Rectal smooth muscle tissue (tissue), 1 donor: ENCODE measurements at regions not wholly inside any gene's neighbourhood (a gene's known extent, or its start where the extent isn't known, plus 50 kb on each side); places are given as distances from the start of the nearest gene placed in this dataset.

Source experiments
- H3K27ac ChIP-seq: one replicate; pipeline ENCODE4 v1.7.0; 2013; ENCODE audit warnings: low read depth, low read length, inconsistent platforms
- H3K27me3 ChIP-seq: one replicate; pipeline ENCODE4 v1.7.0; 2013; ENCODE audit warnings: low read length; ENCODE audit not compliant: control insufficient read depth, insufficient read depth
- H3K36me3 ChIP-seq: one replicate; pipeline ENCODE4 v1.7.0; 2013; ENCODE audit warnings: low read length; ENCODE audit not compliant: control insufficient read depth, insufficient read depth
- H3K4me1 ChIP-seq: one replicate; pipeline ENCODE4 v1.7.0; 2013; ENCODE audit warnings: low read length; ENCODE audit not compliant: control insufficient read depth, insufficient read depth
- H3K4me3 ChIP-seq: one replicate; pipeline ENCODE4 v1.7.0; 2013; ENCODE audit warnings: low read length
- H3K9ac ChIP-seq: one replicate; pipeline ENCODE4 v1.7.0; 2013; ENCODE audit warnings: low read length

DNA sequence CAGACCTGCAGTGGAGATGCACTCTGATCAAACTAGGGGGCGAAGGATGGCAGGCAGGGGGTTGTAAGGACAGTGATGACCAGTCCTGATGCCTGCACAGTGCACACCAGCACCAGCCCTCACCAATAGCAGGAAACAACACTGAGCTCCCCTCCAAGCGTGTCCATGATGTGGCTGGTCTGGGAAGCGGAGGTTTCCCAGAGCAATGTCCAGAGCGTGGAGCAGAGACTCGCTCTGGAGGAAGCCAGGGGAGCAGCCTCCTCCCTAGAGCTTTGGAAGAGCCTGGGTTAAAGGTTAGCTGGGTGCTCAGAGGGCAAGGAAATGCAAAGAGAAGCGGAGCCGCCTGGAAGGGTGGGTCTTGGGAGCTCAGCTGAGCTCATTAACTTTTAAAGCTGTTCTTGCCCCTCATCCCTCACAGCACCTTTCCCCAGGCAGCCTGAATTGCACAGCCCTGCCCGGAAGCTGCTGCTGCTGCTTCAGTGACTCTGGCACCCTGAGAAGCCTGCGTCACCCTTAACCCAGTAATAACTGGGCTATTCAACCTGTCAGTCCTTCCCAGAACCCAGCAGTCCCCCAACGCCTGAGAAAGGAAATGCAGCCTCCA, 162.2 kb upstream of the RAB4A start:
- no peaks in the 10 kb centered on the region for H3K36me3 ChIP-seq
- no peaks in the 10 kb centered on the region for H3K27me3 ChIP-seq
- H3K4me3 ChIP-seq: no peak overlapping the region
- peak overlapping the region; percentile 63 for H3K27ac ChIP-seq
- peaks cover 12% of the 10 kb centered on the region for H3K4me1 ChIP-seq
- H3K9ac ChIP-seq: no peak overlapping the region

DNA sequence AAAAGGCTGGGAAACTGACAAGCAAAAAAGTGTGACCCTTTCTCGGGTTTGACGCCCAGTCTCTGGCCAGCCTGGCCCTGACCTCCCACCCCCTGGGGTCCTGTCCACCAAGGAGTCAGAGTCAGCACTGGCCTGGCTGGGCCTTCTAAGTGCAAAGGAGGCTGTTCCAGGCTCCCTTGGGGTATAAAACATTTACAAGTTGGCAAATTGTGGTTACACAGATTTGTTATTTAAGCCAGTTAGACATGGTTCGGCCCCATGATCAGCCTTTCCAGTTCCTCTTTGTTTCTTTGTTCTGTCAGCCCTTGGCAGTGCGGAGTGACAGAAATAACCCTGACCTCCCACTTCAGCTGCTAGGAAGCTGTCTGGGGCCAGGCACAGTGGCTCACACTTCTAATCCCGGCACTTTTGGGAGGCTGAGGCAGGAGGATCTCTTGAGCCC, 161.6 kb upstream of the RAB4A start:
- H3K4me3 ChIP-seq: no peak overlapping the region
- no peaks in the 10 kb centered on the region for H3K36me3 ChIP-seq
- no peaks in the 10 kb centered on the region for H3K27me3 ChIP-seq
- H3K27ac ChIP-seq: peak overlapping the region; percentile 63
- no peak overlapping the region for H3K9ac ChIP-seq
- peaks cover 18% of the 10 kb centered on the region for H3K4me1 ChIP-seq

- Histone ChIP-seq H3K27me3 (no peaks in the 10 kb centered on the region), H3K4me1 (peaks cover 26% of the 10 kb centered on the region), H3K4me3 (no peak overlapping the region), H3K9ac (no peak overlapping the region), H3K27ac (no peak overlapping the region), H3K36me3 (no peaks in the 10 kb centered on the region)
These were observed 159.9 kb upstream of the RAB4A start for GRCh38 chr1:229110986-229111385.

DNA sequence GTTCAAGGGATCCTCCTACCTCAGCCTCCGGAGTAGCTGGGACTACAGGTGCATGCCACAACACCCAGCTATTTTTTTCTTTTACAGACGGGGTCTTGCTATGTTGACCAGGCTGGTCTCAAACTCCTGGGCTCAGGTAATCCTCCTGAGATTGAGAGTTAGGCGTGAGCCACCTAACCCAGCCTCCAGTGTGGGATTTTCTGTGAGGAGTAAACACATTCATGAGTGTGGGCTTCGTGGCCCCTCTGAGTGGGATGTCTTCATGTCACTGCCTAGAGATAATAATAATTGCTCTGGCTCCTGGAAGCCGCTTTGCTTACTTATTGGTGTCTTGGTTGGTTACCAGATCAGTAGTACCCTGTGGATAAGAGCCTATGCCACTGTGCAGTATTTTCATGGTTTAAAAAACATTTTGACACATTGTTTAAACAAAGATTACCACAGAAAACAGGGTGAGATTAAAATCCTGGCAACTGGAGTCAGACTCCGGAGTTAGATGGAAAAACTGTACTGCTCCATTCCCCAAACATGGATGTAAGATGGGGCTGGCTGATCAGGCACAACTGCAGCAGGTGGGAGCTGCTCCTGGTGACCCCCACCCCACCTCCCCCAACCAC, 159.1 kb upstream of the RAB4A start:
- Histone ChIP-seq H3K4me1 (peaks cover 32% of the 10 kb centered on the region), H3K27ac (no peak overlapping the region), H3K36me3 (no peaks in the 10 kb centered on the region), H3K27me3 (no peaks in the 10 kb centered on the region), H3K4me3 (no peak overlapping the region), H3K9ac (no peak overlapping the region)

DNA sequence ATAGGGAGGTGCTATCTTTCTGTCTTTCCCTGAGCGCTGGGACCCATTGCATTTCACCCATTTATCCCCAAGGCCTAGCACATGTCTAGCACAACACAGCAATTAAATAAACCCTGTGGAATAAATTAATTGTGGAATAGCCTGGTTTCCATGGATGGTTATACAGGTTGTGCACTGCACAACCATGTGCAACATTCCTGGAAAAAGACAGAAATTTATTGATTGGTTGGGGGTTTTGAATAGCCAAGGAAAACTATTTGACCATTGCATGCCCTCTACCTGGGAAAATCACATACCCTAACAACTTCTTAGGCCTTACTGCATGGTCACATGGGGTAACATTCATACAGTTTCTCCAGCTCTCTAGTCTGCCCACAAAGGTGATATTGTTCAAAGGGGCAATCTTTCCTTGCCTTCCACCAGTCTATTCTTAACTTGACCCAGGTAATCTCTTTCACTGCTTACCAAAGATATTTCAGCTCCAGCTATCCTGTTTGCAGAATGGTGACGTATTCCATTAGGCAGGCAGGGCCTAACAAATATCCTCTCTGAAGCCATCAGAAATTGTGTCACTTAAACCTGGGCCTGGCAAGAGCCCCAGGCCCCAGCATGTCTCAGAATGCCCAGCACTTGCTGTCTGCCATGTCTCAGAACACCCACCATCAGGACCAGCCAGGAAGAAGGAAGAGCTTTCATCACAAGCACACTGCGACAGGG, 157.9 kb upstream of the RAB4A start:
- Histone ChIP-seq H3K27ac (no peak overlapping the region), H3K4me3 (no peak overlapping the region), H3K9ac (no peak overlapping the region), H3K36me3 (no peaks in the 10 kb centered on the region), H3K4me1 (peaks cover 38% of the 10 kb centered on the region), H3K27me3 (no peaks in the 10 kb centered on the region)

GRCh38 chr1:229114315-229114714, 156.6 kb upstream of the RAB4A start:
- Histone ChIP-seq H3K4me1 (peaks cover 28% of the 10 kb centered on the region), H3K27me3 (no peaks in the 10 kb centered on the region), H3K27ac (peak overlapping the region; percentile 70), H3K9ac (no peak overlapping the region), H3K4me3 (no peak overlapping the region), H3K36me3 (no peaks in the 10 kb centered on the region)

DNA sequence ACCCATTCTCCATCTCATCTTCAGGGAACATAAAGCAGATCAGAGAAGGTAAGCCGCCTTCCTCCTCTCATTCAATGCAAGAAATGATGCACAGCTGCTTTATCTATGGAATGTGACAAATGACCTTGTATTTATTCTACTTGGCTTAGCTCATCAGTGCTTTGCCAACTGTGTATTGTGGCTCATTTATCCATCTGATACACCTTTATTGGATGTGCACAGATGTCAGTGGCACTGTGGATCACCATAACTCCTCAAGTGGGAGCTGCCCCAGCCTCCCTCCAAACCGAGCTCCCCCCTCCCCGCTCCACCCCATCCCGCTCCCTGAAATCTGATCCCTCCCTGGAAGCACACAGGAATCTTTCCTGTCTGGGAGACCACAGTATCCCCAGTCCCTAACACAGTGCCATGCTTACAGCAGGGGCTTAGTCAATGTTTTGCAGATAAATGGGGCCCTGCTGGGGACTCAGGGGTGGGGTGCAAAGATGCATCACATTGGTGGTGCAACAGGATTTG, 156.0 kb upstream of the RAB4A start:
- Histone ChIP-seq H3K4me1 (peaks cover 27% of the 10 kb centered on the region), H3K27me3 (no peaks in the 10 kb centered on the region), H3K4me3 (no peak overlapping the region), H3K36me3 (no peaks in the 10 kb centered on the region), H3K9ac (no peak overlapping the region), H3K27ac (peak overlapping the region; percentile 70)

- peak overlapping the region; percentile 89 for H3K27ac ChIP-seq
- H3K36me3 ChIP-seq: no peaks in the 10 kb centered on the region
These were observed 154.8 kb upstream of the RAB4A start for GRCh38 chr1:229116114-229116513.

DNA sequence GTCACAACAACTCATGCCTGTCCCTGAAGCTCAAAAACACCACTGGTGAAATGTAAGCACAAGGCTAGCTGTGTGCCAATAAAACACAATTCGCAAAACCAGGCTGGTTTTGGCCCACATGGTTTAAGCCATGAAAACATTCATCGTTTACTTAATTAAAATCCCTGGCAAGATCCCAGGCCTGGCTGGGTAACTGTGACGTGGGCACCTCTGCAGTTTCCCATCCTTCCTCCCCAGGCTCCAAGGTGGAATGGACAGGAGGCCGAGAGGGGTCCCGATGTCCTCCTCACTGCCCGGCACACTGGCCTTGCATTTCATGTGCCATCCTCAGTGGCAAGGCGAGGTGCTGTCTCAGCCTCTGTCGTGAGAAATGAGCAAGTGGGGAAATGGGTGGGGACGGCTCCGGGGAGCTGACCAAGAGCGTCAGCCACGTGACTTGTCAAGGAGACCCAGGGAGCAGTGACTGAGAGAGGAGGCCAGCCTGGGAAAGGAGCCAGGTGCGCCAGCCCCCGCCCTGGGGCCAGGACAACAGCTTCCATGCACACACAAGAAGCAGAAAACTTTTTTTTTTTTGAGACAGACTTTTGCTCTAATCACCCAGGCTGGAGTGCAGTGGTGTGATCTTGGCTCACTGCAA, 153.1 kb upstream of the RAB4A start:
- Histone ChIP-seq H3K27me3 (no peaks in the 10 kb centered on the region), H3K36me3 (no peaks in the 10 kb centered on the region), H3K9ac (no peak overlapping the region), H3K4me3 (no peak overlapping the region), H3K27ac (peak overlapping the region; percentile 89), H3K4me1 (peaks cover 27% of the 10 kb centered on the region)

More at GRCh38 chr1:229116114-229116513, 154.8 kb upstream of the RAB4A start:
- Histone ChIP-seq H3K4me3 (no peak overlapping the region), H3K27me3 (no peaks in the 10 kb centered on the region), H3K9ac (no peak overlapping the region), H3K4me1 (peaks cover 27% of the 10 kb centered on the region)

DNA sequence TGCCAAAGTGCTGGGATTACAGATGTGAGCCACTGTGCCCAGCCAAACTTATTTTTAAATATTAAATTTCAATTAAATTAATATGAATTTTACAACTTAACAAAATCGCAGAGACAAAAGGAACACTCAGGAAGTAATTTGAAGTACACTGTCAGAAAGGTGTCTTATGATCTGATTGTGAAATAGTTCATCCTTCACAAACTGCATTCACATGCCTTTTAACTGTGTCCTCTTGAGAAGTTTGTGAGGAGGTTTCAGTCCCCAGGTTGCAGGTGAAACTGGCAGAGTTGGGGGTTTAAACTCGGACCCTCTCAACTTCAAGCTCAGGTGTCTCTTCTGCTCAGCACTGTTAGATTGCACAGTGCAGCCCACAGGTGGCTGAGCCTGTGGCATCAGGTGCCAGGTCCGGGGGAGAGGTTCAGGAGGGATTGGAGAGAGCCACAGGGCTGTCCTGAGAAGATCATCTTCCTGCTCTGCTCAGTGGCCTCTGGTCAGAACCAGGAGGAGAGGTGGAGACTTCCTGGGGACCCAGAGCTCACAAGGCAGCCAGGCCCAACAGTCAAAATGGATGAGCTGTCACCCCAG, 152.3 kb upstream of the RAB4A start:
- no peak overlapping the region for H3K27ac ChIP-seq

DNA sequence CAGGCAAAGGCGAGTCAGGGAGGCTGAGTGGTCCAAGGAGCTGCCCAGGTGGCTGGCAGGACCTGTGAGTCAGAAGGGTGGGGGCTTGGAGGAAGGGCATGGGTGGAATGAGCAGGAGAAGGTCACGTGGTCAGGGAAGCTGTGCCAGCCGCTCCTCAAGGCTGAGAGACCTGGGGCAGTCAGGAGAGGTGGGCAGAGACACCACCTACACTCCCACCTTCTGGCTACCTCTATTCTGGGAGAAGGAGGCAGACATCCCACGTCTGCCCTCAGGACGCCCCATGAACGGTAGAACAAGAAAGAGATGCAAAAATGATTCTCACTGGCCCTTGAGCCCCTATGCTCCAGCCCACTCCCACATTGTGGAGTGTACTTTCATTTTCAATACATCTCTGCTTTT, 151.8 kb upstream of the RAB4A start:
- no peak overlapping the region for H3K27ac ChIP-seq
- no peaks in the 10 kb centered on the region for H3K27me3 ChIP-seq
- no peaks in the 10 kb centered on the region for H3K36me3 ChIP-seq
- H3K9ac ChIP-seq: no peak overlapping the region
- H3K4me3 ChIP-seq: no peak overlapping the region
- H3K4me1 ChIP-seq: peaks cover 22% of the 10 kb centered on the region

More for the DNA sequence above, 152.3 kb upstream of the RAB4A start:
- no peaks in the 10 kb centered on the region for H3K27me3 ChIP-seq
- H3K9ac ChIP-seq: no peak overlapping the region
- H3K4me1 ChIP-seq: peaks cover 27% of the 10 kb centered on the region
- H3K4me3 ChIP-seq: no peak overlapping the region
- no peaks in the 10 kb centered on the region for H3K36me3 ChIP-seq

GRCh38 chr1:229119876-229120275, 151.0 kb upstream of the RAB4A start:
- Histone ChIP-seq H3K36me3 (no peaks in the 10 kb centered on the region), H3K9ac (no peak overlapping the region), H3K27me3 (no peaks in the 10 kb centered on the region), H3K4me3 (no peak overlapping the region), H3K27ac (no peak overlapping the region), H3K4me1 (peaks cover 16% of the 10 kb centered on the region)
